ENCODE measurements at regions not wholly inside any gene's neighbourhood (a gene's known extent, or its start where the extent isn't known, plus 50 kb on each side); places are given as distances from the start of the nearest gene placed in this dataset.

DNA sequence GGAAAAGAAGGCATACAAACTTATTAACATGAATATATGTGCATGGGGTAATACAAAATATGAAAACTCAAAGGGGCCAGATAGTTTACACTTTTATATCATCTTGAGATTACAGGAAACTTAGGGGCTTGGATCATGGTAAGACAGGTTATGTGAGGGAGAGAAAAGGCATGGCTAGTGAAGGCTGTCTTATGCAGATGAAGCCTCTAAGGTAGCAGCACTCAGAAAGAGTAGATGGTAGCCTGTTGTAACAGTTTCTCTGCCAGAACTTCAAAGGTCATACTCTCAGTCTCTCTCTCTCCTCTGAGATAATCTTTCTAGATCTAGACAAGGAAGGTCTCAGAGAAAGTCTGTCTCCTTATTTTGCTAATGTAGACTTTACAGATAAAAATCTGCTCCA lies 57.2 kb upstream of the FGF10 start:
- H3K27ac ChIP-seq, result no peak overlapping the region
- no peak overlapping the region for H3K4me3 ChIP-seq

DNA sequence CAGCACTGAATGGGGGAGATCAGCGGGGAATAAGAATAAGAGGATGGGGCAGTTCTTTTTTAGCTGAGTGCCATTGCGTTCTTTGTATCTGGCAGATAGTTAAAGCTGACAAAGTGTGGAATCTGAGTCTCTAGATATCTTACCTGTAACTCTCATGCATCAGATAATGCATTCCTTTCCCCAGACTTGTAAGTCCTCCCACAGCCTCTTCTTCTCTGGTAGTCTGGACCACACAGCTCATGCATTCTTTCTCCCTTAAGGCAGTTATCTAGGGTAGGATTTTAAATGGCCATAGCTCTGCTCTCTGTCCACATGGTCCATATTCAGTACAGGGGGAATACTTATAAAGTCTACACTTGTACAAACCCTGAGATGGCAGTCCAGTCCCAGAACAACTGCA lies 54.0 kb upstream of the FGF10 start:
- no peak overlapping the region for H3K27ac ChIP-seq
- H3K4me3 ChIP-seq, result no peak overlapping the region

DNA sequence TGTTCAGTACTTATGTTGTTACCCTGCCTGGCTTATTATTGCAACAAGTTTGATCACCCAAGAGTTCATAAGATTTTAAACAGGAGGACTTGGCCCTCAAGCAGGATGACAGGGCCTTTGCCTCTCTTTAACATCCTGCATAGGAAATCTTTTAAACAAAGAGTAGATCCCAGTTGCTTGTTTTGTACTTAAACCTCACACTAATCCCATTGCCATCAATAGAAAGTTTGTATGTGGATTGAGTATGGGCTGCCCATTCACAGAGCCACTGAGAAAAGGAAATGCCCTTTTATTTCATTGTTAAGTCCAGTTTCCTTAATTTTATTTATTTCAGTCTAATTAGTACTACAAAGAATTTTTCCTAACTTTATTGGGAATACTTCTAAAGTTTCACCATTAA lies 52.2 kb upstream of the FGF10 start:
- Histone ChIP-seq H3K27ac (no peak overlapping the region), H3K4me3 (no peak overlapping the region)

DNA sequence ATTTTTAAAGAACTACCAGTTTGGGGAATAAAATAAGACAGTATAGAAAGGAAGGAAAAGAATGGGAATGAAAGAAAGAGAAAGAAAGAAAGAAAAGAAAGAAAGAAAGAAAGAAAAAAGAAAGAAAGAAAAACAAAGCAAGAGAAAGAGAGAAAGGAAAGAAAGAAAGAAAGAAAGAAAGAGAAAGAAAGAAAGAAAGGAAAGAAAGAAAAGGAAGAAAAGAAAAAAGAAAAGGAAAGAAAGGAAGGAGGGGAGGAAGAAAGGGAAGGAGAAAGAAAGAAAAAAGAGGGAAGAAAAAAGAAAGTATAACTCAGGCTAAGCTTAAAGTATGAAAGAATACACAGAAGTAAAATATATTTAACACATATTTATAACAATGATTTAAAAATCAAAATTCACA lies 51.0 kb upstream of the FGF10 start:
- H3K27ac ChIP-seq, result no peak overlapping the region
- no peak overlapping the region for H3K4me3 ChIP-seq
